Mononuclear cell (primary cell): ENCODE measurements at regions not wholly inside any gene's neighbourhood (a gene's known extent, or its start where the extent isn't known, plus 50 kb on each side); places are given as distances from the start of the nearest gene placed in this dataset.

Experiments
- H3K27me3 ChIP-seq: 2 replicates; pipeline ENCODE4 v1.6.0; 2011; ENCODE audit warnings: low read length, control low read depth; ENCODE audit not compliant: insufficient read depth
- H3K4me1 ChIP-seq: 2 replicates; pipeline ENCODE4 v1.5.1; 2011; ENCODE audit warnings: mild to moderate bottlenecking, low read length, control low read depth; ENCODE audit not compliant: insufficient read depth
- H3K4me3 ChIP-seq: 2 replicates; pipeline ENCODE4 v1.5.1; 2011; ENCODE audit warnings: mild to moderate bottlenecking, low read length, moderate library complexity
- H3K9me3 ChIP-seq: 2 replicates; pipeline ENCODE4 v1.5.1; 2011; ENCODE audit warnings: low read depth, mild to moderate bottlenecking, control low read depth, low read length

DNA sequence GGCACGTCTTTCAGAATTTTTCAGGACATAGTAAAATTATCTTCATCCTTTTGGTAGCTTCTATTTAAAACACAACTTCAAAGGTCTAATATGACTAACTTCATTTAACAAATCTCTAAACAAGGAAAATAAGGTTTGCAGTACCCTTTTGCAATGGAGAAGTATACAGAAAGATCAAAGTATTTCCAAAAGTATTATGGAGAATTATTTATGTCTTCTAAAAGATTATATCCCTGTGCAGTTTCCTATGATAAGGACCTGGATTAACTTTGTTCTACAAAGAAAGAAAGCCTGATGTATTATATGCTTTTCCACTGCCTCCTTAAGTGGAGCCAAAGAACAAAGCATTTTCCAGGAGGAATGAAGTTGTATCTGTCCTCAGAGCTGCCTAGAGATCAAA is 353.0 kb upstream of the RUNX1 start:
- Histone ChIP-seq H3K4me3 (no peak overlapping the region), H3K27me3 (no peaks in the 10 kb centered on the region), H3K4me1 (peaks cover 19% of the 10 kb centered on the region), H3K9me3 (no peaks in the 10 kb centered on the region)

DNA sequence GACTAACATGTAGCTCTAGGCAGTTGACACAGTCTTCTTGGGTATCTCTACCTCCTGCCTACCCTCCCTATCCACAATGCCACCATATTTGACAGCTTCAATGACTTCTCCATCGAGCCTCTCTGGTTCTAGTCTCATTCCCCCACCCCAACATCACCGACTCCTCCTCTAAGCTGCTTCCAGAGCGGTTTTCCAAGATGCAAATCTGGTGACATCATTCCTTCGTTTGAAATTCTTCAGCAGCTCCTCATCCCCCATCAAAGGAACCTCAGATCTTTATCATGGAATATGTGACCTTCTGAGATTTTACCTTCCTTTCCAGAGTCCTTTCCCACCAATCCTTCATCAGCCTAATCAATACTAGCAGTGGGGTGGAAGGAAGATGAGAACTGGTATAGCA is 352.4 kb upstream of the RUNX1 start:
- H3K9me3 ChIP-seq: no peaks in the 10 kb centered on the region
- H3K4me1 ChIP-seq: peaks cover 19% of the 10 kb centered on the region
- H3K27me3 ChIP-seq: no peaks in the 10 kb centered on the region
- no peak overlapping the region for H3K4me3 ChIP-seq

DNA sequence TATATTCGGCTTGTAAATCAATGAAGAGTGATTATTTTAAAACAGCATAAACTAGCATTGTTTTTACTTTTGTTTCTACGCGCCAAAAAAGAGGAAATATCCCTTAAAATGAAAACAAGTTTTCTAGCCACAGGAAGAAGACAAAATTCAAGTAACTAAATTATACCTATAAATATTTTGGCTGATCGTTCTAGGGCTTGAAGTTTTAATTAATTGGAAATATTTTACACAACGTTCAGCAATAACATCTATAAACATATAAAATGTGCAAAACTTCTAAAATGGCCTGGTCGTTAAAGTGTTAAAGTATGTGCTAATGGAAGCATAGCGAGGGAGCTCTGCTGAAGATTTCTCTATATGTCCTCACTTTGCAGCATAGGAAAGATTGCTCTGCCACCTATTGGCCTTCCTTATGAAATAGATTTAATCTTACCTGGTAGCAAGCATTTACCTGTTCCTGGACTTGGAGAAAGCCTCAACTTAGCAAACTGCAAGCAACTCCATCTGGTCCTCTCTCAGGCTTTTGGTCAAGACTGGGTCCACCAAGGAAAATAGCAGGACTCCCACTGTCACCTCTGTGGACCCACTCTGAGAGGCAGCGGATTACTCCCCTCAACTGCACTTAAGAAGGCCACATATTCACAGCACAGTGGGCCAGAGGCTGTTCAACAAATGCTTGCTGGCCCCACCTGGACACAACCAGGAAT is 351.3 kb upstream of the RUNX1 start:
- H3K27me3 ChIP-seq: no peaks in the 10 kb centered on the region

DNA sequence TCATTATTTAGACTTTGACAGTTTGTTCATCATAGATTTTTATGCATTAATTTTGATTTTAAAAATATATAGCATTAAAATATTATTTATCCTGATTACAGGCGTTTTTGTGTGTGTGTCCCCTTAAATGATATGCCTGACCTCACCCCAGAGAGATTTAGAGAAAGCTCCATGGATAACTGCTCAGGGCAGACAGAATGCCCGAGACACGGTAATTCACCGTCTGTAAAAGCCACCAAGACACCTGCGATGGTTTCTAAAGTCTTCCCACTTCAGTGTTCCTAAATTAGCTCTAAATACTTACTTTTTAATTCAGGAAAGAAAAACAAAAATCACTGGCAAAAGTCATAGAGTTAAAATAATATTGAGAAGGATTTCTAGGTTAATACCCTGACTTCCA is 350.6 kb upstream of the RUNX1 start:
- H3K9me3 ChIP-seq: no peaks in the 10 kb centered on the region
- peaks cover 24% of the 10 kb centered on the region for H3K4me1 ChIP-seq
- no peak overlapping the region for H3K4me3 ChIP-seq
- H3K27me3 ChIP-seq: no peaks in the 10 kb centered on the region

More for the DNA sequence above, 351.3 kb upstream of the RUNX1 start:
- no peaks in the 10 kb centered on the region for H3K9me3 ChIP-seq
- no peak overlapping the region for H3K4me3 ChIP-seq
- H3K4me1 ChIP-seq: peaks cover 24% of the 10 kb centered on the region

DNA sequence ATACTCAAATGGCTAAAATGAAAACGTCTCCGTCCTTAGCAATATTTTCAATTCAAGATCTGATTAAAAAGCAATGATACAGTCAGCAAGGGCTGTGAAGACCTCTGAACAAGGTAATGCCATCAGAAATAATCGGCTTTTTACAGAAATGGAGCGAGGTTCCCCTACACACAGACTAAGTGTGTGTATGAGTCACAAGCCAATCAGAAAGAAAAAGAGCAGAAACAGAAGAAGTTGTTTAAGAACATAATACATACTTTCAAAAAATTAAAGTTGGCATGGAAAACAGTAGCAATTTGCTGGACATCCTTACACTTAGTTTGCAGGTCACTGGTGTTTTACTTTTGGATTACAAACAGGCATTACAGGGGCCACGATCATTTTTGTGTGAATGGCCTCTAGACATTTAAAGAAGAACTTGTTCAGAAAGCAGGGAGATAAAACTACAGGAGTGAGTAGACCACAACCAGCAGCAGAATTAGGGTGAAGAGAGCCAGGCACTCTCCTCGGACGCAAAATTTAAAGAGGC is 350.0 kb upstream of the RUNX1 start:
- Histone ChIP-seq H3K4me1 (peaks cover 24% of the 10 kb centered on the region), H3K4me3 (no peak overlapping the region), H3K9me3 (no peaks in the 10 kb centered on the region), H3K27me3 (no peaks in the 10 kb centered on the region)

DNA sequence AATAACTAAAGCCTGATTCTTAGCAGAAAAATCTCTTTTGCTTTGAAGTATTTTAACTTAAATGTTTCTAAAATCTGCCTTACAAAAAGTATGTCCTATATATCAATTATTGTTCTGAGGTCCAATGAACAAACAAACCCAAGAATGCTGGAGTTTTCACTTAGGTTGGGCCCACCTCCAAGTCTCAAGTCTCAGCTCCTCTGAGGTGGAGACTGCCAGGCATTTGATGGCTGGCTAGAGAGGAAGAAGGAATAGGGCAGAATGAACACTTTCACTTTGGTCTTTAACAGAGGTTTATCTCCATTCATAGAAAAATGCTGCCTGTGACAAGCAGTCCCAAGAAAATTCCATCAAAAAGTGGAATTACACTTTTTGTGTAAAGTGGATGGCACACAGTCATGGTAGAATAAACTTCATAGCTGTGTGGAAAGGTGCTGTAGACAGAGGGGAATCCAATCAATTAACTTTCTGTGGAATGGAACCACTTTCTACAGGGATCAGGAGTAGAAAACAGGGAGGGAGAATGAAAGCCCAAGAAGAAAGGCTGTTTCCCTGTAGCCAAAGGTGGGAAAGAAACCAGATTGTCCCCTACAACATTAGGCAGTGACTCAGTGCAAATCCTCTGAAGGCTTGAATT is 349.4 kb upstream of the RUNX1 start:
- peaks cover 24% of the 10 kb centered on the region for H3K4me1 ChIP-seq
- H3K4me3 ChIP-seq: no peak overlapping the region
- no peaks in the 10 kb centered on the region for H3K27me3 ChIP-seq
- no peaks in the 10 kb centered on the region for H3K9me3 ChIP-seq

DNA sequence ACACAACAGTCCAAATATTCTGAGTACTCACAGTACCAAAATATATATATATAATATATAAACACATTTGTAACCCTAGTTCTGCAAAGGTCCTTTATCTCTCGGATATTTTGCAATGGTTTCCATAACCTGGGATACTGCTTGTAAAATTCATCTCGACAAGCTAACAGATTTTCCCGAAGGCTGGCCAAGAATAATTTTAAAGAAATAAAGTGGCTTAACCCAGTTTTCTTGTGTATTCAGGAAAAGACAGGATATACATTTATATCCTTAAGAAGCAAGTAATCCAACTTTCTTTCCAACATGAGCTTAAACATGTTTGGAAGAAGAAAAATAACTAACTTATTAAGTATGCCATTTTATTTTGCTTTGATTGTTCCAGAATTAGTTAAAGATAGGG is 348.7 kb upstream of the RUNX1 start:
- Histone ChIP-seq H3K4me1 (peaks cover 24% of the 10 kb centered on the region), H3K4me3 (no peak overlapping the region)

DNA sequence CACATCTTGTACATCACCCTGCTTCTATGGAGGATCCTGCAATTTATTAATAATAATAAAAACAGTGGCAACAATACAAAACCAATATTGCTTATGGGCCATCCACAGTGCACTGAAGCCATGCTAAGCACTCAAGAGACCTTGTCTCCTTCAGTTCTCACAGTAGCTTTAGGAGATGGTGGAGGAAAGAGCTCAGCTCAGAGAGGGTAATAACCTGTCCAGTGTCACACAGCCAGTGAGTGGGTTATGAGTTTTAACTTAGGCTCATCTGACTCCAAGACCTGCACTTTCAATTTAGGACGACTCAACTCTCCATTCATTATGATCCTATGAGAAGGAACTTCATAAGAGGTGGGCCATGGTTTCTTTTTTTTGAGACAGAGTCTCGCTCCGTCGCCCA is 347.6 kb upstream of the RUNX1 start:
- Histone ChIP-seq H3K9me3 (no peaks in the 10 kb centered on the region), H3K4me1 (peaks cover 24% of the 10 kb centered on the region), H3K27me3 (no peaks in the 10 kb centered on the region), H3K4me3 (no peak overlapping the region)

More for the DNA sequence above, 348.7 kb upstream of the RUNX1 start:
- H3K9me3 ChIP-seq: no peaks in the 10 kb centered on the region
- no peaks in the 10 kb centered on the region for H3K27me3 ChIP-seq

DNA sequence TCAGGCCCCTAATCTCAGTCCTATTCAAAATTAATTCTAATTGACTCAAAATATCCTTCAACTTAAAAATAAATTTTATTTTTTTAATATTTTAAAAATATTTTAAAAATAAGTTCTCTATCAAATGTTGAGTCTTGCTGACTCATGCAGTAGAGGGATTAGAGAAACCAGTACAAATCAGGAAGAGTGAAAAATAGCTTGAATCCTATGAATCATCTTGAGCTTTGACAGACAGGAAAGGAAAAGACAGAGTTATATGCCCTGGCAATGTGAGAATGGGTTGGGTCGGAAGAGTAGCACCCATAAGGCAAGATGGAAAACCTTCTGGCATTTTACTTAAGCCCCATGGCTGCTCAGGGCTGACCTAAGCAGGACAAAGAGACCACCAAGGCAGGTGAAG is 346.6 kb upstream of the RUNX1 start:
- Histone ChIP-seq H3K4me3 (no peak overlapping the region), H3K27me3 (no peaks in the 10 kb centered on the region), H3K9me3 (no peaks in the 10 kb centered on the region), H3K4me1 (peaks cover 22% of the 10 kb centered on the region)

DNA sequence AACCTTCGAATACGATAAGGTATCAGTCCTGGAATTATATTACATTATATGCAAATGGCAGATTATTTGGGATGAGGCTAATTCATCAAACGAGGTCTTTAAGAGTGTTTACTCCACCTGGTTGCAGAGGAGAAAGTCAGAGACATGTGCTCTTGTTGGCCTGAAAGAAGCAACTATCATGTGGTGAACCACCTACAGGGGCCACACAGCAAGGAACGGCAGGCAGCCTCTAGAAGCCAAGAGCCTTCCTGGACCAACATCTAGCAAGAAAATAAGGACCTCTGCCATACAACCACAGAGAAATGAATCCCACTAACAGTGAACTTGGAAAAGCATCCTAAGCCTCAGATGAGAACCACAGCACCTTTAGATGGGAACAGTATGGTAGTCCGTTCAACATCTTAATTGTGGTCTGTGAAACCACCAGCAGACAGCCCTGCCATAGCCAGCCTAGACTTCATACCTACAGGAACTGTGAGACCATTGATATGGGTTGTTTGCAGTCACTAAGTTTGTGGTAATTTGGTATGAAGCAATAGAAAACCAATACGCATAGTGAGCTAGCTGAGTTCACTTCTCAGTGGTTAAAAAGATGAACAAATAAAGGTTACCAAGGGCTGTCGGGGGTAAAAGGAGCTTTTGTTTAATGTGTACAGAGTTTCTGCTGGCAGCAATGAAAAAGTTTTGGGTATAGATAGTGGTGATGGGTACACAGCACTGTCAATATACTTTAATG is 345.7 kb upstream of the RUNX1 start:
- peaks cover 17% of the 10 kb centered on the region for H3K4me1 ChIP-seq
- no peak overlapping the region for H3K4me3 ChIP-seq
- H3K27me3 ChIP-seq: no peaks in the 10 kb centered on the region
- H3K9me3 ChIP-seq: no peaks in the 10 kb centered on the region

DNA sequence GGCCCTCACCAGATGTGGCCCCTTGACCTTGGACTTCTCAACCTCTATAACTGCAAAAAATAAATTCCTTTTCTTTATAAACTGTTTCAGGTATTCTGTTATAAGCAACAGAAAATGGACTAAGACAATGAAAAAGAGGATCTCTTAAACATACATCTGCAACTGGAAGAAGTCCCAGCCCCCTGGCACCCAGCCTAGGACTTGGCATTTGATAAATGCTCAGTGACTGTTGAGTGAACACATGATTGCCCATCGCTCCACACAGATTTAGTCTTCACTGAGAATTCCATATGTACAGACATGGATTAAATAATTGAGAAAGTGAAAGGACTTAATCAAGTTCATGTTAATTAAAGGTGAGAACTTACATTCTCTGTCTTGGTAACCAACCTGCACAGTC is 344.9 kb upstream of the RUNX1 start:
- peaks cover 10% of the 10 kb centered on the region for H3K4me1 ChIP-seq
- no peaks in the 10 kb centered on the region for H3K9me3 ChIP-seq
- H3K27me3 ChIP-seq: no peaks in the 10 kb centered on the region
- no peak overlapping the region for H3K4me3 ChIP-seq

DNA sequence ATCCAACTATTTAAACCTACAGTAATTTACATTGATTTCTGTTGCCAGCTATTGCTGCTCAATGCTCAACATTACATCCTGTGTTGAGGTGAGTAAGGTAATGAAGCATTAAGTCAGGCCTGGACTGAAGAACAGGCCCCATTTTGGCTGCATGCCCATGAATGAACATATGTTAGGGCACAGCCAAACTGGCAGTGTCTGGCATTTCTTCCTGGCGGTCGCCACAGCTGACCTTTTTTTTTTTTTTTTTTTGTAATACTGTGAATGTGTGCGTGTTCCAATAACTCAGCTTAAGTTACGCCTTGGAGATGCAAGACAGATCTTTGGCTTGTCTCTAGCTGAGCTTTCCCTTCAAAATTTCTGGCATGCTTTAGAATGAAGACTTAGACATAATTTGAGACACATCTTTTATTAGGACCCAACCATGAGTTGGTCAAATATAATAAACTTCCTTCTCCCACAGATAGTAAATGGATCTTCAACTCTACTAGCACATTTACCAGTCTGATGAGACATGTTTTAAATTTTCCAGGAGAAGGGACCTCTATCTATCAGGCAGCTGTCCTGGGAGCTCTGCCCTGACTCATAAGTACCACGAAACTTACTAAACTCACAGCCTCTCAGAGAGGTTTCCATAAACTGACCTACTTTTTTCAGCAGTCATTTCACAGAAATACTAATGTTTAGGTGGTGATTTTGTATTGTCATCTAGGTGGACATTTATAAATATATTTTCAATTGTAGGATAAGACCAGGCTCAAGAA is 341.1 kb upstream of the RUNX1 start:
- peaks cover 4% of the 10 kb centered on the region for H3K9me3 ChIP-seq
- no peak overlapping the region for H3K4me3 ChIP-seq

DNA sequence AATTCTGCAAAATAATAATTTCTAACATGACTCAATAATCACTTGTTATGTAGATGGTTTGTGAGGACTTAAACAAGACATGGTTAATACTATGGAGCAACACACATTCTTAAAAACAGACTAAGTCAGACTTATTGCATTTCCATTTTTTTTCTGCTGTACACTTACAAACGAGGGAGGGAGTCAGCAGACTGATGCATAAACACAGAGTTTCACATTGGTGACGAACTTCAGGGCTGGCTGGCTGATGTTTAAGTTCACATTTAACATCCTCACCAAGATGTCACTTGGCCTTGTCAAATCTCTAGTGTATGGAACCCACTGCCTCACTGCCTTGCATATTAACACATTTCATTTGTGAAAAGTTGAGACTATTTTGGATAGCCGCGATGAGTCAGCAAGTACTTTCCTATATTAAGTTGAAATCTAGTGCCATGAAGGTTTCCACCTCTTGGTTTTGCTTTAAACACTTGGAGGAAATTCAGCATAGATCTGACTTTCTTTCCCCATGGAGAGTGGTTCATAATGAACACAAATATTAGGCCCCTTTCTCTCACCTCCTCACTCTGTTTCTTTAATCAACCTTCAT is 337.5 kb upstream of the RUNX1 start:
- peaks cover 4% of the 10 kb centered on the region for H3K9me3 ChIP-seq
- H3K4me3 ChIP-seq: no peak overlapping the region
- H3K27me3 ChIP-seq: no peaks in the 10 kb centered on the region
- no peaks in the 10 kb centered on the region for H3K4me1 ChIP-seq

More for the DNA sequence above, 341.1 kb upstream of the RUNX1 start:
- H3K27me3 ChIP-seq: no peaks in the 10 kb centered on the region
- no peaks in the 10 kb centered on the region for H3K4me1 ChIP-seq

DNA sequence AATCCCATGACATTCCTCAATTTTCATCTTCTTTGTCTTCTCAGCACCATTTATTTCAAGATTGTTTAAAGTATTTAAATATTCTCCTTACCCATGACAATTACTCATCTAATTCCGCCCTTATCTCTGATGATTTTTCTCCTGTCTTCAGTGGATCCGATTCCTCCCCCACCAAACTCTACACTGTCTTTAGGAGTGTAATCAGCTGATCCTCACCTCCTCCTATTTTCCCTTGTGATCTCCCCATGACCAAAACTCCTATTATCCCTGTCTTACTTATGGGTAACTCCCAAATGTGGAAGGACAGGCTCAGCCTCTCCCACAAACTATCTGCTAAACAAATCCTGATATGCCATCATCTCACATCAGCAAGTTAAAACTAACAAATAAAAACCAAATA is 335.3 kb upstream of the RUNX1 start:
- no peak overlapping the region for H3K4me3 ChIP-seq
- no peaks in the 10 kb centered on the region for H3K4me1 ChIP-seq
- H3K9me3 ChIP-seq: peaks cover 4% of the 10 kb centered on the region
- no peaks in the 10 kb centered on the region for H3K27me3 ChIP-seq
